Stimulated activated CD8-positive, alpha-beta memory T cell treated with anti-CD3 and anti-CD28 coated beads, Interleukin-7, amount 100 ng/mL, for 48 hours (primary cell): ENCODE measurements at regions not wholly inside any gene's neighbourhood (a gene's known extent, or its start where the extent isn't known, plus 50 kb on each side); places are given as distances from the start of the nearest gene placed in this dataset.
A peak's percentile ranks its signal among the peaks of the same experiment; 100 is the strongest.
"Not testable (repeated sequence)": the region's sequence is repeated elsewhere in the genome, so short reads cannot be mapped to it uniquely, and the experiment has no call there.

Experiments used
- DNase-seq, 2 donors: peaks; one replicate each; pipeline ENCODE4 v3.0.0-alpha.2; 2020; ENCODE audit warnings: low read depth in 1 of 2; ENCODE audit errors: extremely low read depth in 1 of 2

GRCh38 chr5:57398413-57399093 lies 84.1 kb downstream of the ACTBL2 start:
- no peak for DNase-seq

GRCh38 chr5:57396701-57397100 lies 85.9 kb downstream of the ACTBL2 start:
- DNase-seq, result no peak

DNA sequence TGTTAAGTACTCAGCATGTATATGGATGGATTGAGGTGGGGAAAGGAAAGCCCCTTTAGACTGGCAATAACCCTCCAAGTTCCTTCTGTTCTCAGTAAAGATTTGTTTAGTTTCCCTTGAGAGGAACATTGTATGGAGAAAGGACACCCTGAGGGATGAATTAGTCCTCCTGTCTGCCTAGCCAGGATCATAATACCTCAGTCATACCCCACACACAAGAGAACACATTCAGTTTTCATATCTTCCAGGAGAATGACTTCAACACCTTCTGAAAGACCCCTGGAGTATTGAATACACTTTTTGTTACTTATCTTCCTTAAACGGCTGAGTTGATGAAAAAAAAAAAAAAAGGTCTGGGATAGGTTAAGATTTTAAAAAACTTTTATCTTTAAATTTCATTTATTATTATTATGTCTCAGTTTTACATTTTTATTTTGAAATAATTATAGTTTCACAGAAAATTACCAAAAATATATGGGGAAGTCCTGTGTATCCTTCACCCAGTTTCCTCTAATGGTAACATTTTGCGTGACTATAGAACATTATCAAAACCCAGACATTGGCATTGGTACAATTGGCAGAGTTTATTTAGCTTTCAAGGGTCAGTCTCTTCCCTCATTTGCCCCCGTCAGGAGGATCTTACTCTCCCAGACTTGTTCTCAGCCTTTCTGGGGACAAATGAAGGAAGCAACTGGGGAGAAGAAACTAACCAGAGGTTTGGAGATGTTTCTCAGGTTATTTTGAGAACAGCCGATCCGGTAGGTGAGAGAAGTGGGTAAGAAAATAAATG lies 88.0 kb downstream of the ACTBL2 start:
- no peak for DNase-seq

- DNase-seq, result no peak
These were observed 95.7 kb downstream of the ACTBL2 start for GRCh38 chr5:57386958-57387357.

GRCh38 chr5:57383093-57383861 lies 99.3 kb downstream of the ACTBL2 start:
- DNase-seq, result peak in 1 of 2 donors; percentile 39

DNA sequence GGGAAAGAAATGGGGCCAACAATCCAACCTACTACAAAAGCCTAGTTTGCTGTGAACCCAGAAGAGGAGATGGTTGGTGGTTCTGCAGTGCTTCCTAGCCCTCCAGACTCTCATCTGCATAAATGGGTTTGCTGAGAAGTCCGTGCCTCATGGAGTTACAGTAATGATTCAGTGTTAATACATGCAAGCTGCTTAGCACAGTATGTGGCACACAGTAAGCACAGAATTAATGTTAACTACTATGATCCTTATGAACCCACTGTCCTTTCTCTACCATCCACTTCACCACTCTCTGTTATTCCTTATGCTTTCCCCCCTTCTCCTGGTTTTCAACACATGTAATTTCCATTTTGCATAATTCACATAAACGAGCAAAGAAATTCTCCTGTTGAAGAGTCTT lies 100.0 kb downstream of the ACTBL2 start:
- DNase-seq, result no peak

DNA sequence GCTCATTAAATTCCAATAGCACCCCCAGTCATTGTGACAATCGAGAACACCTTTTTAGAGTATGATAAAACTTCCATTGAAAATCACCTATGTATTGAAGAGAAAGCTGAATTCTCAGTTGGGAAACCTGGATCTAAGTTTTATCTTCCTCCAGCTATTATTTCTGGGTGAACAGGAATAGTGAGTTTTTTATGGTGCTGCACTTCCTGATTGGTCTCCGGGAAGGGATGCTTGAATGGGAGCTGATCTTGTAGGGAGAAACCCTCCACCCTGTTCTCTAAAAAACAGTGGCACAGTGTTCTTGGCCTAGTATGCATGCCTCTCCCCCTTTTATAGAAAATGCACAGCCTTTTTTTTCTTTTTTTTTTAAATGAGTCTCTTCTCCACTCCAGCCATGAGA lies 112.2 kb downstream of the ACTBL2 start:
- no peak for DNase-seq

- no peak for DNase-seq
These were observed 114.6 kb downstream of the ACTBL2 start for GRCh38 chr5:57368010-57368409.

GRCh38 chr5:57366744-57367143 lies 115.9 kb downstream of the ACTBL2 start:
- DNase-seq, result no peak

- no peak for DNase-seq
These were observed 119.7 kb downstream of the ACTBL2 start for GRCh38 chr5:57362951-57363350.

DNA sequence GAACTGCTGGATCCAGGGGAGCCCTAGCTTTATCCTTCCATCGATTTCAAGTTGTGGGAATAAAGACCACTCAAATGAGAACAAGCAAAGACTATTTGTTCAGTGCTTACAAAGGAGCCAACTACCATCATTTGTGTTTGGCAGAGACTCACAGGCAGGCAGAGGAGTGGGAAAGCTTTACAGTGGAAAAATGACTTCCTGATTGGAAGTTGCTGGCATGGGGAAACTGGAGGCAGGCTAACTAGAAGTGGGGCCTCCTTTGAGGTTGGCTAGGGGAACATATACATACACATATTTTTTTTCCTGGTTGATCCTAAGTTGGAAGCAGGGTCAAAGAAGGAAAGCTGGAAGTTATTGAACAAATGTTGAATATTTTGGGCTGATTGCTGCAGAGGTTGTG lies 121.7 kb downstream of the ACTBL2 start:
- no peak for DNase-seq

DNA sequence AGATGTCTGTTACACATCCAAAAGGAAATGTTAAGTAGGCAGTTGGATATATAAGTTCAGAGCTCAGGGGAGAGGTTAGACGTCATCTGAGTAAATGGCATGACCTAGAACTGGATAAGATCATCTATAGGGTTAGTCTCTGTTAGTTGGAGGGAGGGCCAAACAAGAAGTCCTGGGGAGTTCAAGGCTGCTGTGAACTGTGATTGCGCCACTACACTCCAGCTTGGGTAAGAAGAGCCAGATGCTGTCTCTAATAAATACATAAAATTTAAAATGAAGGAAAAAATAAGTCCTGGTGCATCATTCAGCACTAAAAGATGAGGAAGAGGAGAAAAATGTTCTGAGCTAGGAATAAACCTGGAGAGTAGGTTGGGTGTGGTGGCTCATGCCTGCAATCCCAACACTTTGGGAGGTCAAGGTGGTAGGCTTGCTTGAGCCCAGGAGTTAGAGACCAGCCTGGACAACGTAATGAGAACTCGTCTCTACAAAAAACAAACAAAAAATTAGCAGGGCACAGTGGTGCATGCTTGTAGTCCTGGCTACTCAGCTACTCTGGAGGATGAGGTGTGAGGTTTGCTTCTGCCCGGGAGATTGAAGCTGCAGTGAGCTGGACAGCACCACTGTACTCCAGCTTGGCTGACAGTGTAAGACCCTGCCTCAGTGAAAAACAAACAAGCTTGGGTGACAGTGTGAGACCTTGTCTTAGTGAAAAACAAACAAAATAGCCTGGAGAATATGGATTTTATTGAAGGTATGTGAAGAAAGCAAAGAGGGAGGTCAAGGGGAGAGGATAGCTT lies 123.6 kb downstream of the ACTBL2 start:
- no peak for DNase-seq

DNA sequence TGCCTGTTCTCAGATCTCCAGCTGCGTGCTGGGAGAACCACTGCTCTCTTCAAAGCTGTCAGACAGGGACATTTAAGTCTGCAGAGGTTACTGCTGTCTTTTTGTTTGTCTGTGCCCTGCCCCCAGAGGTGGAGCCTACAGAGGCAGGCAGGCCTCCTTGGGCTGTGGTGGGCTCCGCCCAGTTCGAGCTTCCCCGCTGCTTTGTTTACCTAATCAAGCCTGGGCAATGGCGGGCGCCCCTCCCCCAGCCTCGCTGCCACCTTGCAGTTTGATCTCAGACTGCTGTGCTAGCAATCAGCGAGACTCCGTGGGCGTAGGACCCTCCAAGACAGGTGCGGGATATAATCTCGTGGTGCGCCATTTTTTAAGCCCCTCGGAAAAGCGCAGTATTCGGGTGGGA lies 125.8 kb downstream of the ACTBL2 start:
- not testable (repeated sequence) for DNase-seq

DNA sequence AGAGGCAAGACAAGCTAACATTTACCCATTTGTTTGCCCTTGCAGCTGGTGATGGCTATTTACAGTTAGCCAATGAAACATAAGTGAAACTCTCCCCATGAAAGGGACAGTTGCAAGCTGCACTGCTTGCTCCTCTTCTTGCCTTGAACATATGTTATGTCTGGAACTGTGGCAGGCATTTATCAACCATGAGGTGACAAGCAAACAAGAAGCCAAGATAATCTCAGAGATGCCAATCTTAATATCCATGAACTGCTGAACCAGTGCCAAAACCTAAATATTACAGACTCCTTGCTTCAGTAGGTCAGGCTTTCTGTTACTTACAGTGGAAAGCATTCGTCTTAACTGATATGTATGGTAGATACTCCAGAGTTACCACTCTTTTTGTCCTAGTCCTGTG lies 133.4 kb downstream of the ACTBL2 start:
- no peak for DNase-seq

- no peak for DNase-seq
These were observed 134.1 kb downstream of the ACTBL2 start for GRCh38 chr5:57348376-57349140.

DNA sequence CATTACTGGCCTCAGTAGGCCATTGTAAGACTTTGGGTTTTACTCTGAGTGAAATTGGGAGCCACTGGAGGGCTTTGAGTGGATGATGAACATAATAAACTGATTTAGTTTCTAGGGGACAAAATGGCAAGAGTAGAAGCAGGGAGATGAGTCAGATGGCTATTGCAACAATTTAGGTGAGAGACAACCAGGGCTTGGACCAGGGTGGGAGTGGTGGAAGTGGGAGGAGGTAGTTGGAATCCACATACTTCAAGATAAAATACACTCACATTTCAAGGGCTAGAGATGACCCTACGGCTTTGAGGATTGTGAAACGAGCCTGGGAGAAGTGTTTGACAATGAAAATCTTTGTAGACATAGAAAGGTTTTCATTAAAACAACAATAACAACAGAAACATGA lies 136.3 kb downstream of the ACTBL2 start:
- no peak for DNase-seq

DNA sequence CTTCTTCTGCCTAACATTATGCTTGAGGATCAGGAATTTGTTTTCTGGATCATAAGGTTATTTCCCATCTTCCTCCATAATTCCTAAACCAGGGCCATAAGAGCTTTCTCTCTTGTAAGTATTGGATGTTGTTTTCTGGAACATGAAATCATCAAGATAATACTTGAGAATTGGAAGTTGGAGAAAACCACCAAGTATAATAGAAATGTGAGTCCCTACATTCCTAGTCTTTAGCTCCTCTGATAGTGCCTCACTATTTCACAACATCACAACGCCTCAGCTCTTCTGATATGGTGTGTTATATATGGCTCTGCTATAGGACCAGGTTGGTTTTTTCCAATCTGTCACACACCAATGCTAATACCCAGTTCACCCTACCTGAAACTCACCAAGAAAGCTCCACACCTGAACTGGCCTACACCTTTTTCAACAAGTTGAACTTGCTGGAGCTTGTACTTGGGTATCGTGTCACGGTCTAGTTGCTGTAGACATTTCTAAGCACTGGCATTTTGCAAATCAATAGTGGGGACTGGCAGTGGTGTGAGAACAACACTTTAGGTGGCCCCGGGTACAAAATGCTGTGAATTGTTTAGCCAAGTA lies 141.1 kb downstream of the ACTBL2 start:
- DNase-seq, result no peak

DNA sequence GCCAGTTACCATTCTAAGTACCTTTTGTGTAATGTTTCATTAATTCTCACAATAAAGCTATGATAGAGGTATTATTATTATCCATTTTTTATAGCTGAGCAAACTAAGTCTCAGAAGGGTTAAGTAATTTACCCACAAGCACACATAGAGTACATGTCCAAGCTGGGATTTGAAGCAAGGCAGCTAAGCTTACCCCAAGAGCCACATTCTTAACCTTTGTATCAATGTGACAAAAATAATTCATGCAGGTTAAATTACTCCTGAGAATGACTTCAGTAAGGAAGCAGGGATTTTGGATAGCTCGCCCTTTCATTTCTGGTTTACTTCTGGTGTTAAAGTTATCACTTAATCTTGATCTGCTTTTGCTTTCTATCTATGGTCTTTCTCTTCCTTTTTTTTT lies 141.9 kb downstream of the ACTBL2 start:
- no peak for DNase-seq

DNA sequence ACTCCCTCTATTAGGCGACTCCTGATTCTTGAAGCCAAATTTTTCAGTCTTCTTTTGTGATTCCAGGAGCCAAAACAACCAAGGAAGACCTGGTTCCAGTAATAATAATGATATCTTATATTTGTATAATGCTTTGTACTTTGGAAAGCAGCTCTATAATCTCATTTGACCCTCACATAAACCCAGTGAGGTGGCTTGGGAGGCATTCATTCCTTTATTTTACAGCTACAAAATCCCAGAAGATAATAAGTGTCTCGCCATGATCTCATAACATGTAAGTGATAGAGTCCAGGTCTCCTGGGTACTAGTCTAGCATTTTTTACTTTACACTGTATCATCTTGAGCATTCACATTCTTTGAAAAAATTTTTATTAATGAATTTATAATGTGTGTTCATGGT lies 143.1 kb downstream of the ACTBL2 start:
- no peak for DNase-seq

DNA sequence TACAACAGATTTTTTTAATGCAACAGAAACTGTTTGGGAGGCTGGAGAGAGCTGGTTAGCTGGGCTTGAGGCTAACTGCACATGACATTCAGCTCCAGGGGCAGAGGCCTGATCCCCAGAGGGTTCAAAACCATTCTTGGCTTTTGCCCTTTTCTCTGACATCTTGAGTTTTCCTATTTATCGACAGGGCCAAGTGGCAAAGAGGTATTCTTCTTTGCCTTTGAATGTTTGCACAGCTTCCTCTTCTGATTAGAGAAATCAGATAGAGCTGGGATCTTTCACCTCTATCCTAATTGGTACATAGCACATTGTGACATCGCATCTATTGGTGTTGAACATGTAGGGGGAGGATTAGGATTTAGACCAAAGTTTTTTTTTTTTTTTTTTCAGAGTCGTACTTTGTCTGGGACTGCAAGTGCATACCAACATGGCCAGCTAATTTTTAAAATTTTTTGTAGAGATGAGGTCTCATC lies 143.7 kb downstream of the ACTBL2 start:
- no peak for DNase-seq
